DND-41 (cell line): ENCODE measurements at regions not wholly inside any gene's neighbourhood (a gene's known extent, or its start where the extent isn't known, plus 50 kb on each side); places are given as distances from the start of the nearest gene placed in this dataset.

Experiments
- ATAC-seq: fragments of 200-7000 bp; cut with Tn5 transposase; 3 replicates; pipeline ENCODE4 v1.9.1; 2021; ENCODE audit warnings: low read depth; ENCODE audit not compliant: insufficient read depth
- DNase-seq: peaks from one replicate; pipeline ENCODE4 v3.0.0-alpha.2; 2020
- H2AFZ ChIP-seq: 2 replicates; pipeline ENCODE4 v1.6.0; 2012; ENCODE audit warnings: low read depth, low read length
- H3K27ac ChIP-seq: 2 replicates; pipeline ENCODE4 v1.5.1; 2012; ENCODE audit warnings: low read length, inconsistent platforms
- H3K27me3 ChIP-seq: fragments of 200-600 bp; sonication (generic); 2 replicates; pipeline ENCODE4 v1.6.0; 2012; ENCODE audit warnings: low read length, mild to moderate bottlenecking, inconsistent platforms; ENCODE audit not compliant: insufficient read depth, poor library complexity
- H3K36me3 ChIP-seq: 2 replicates; pipeline ENCODE4 v1.5.1; 2012; ENCODE audit warnings: low read length, inconsistent platforms; ENCODE audit not compliant: insufficient read depth
- H3K4me1 ChIP-seq: 2 replicates; pipeline ENCODE4 v1.5.1; 2012; ENCODE audit warnings: mild to moderate bottlenecking, low read length; ENCODE audit not compliant: insufficient read depth
- H3K4me2 ChIP-seq: 2 replicates; pipeline ENCODE4 v1.6.0; 2012; ENCODE audit warnings: mild to moderate bottlenecking, moderate library complexity, low read length, inconsistent platforms; ENCODE audit not compliant: insufficient read depth
- H3K4me3 ChIP-seq, 2 experiments: fragments of 200-600 bp in 1 of 2; shearing (Covaris generic) in 1 of 2; 2 replicates each; pipeline ENCODE4 v1.5.1; 2012 to 2016; ENCODE audit warnings: inconsistent platforms in 2 of 2, low read length in 2 of 2, mild to moderate bottlenecking in 2 of 2, low read depth in 1 of 2, moderate library complexity in 1 of 2
- H3K79me2 ChIP-seq: 2 replicates; pipeline ENCODE4 v1.6.0; 2012; ENCODE audit warnings: low read length, inconsistent platforms; ENCODE audit not compliant: insufficient read depth
- H3K9ac ChIP-seq: 2 replicates; pipeline ENCODE4 v1.6.0; 2012; ENCODE audit warnings: low read depth, mild to moderate bottlenecking, inconsistent platforms, low read length, moderate library complexity
- H3K9me3 ChIP-seq: 2 replicates; pipeline ENCODE4 v1.5.1; 2012; ENCODE audit warnings: low read length, moderate library complexity, mild to moderate bottlenecking, inconsistent platforms; ENCODE audit not compliant: insufficient read depth, severe bottlenecking
- H4K20me1 ChIP-seq: 2 replicates; pipeline ENCODE4 v1.6.0; 2012; ENCODE audit warnings: low read length; ENCODE audit not compliant: insufficient read depth
- EZH2 ChIP-seq: IDR thresholded peaks from 3 replicates; pipeline ENCODE4 v1.6.1; 2012; ENCODE audit warnings: borderline replicate concordance, low read depth, mild to moderate bottlenecking, moderate library complexity, low read length, inconsistent platforms; ENCODE audit not compliant: severe bottlenecking
- TF ChIP-seq, protein P1 (sequence below): IDR thresholded peaks from 2 replicates; pipeline ENCODE4 v1.5.1; 2012; ENCODE audit warnings: borderline replicate concordance, low read length, moderate library complexity, mild to moderate bottlenecking; ENCODE audit not compliant: poor library complexity, severe bottlenecking; ENCODE audit errors: extremely low read depth

- H3K9ac ChIP-seq, result no peak overlapping the region
- TF ChIP-seq EZH2, result no peak
- TF ChIP-seq, protein P1, sequence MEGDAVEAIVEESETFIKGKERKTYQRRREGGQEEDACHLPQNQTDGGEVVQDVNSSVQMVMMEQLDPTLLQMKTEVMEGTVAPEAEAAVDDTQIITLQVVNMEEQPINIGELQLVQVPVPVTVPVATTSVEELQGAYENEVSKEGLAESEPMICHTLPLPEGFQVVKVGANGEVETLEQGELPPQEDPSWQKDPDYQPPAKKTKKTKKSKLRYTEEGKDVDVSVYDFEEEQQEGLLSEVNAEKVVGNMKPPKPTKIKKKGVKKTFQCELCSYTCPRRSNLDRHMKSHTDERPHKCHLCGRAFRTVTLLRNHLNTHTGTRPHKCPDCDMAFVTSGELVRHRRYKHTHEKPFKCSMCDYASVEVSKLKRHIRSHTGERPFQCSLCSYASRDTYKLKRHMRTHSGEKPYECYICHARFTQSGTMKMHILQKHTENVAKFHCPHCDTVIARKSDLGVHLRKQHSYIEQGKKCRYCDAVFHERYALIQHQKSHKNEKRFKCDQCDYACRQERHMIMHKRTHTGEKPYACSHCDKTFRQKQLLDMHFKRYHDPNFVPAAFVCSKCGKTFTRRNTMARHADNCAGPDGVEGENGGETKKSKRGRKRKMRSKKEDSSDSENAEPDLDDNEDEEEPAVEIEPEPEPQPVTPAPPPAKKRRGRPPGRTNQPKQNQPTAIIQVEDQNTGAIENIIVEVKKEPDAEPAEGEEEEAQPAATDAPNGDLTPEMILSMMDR, result no peak
- no peaks in the 10 kb centered on the region for H3K79me2 ChIP-seq
- H3K4me1 ChIP-seq, result no peaks in the 10 kb centered on the region
- no peaks in the 10 kb centered on the region for H4K20me1 ChIP-seq
- DNase-seq, result no peak
- no peak overlapping the region for H2AFZ ChIP-seq
- no peak overlapping the region for H3K4me3 ChIP-seq
- no peaks in the 10 kb centered on the region for H3K36me3 ChIP-seq
- no peak overlapping the region for H3K4me2 ChIP-seq
- H3K9me3 ChIP-seq, result no peaks in the 10 kb centered on the region
- no peak overlapping the region for H3K27ac ChIP-seq
- no peaks in the 10 kb centered on the region for H3K27me3 ChIP-seq
- ATAC-seq, result no peak
These were observed 330.3 kb downstream of the NFIB start for GRCh38 chr9:13983607-13984006.

- no peaks in the 10 kb centered on the region for H3K79me2 ChIP-seq
- no peaks in the 10 kb centered on the region for H4K20me1 ChIP-seq
- no peaks in the 10 kb centered on the region for H3K36me3 ChIP-seq
- DNase-seq (no peak), ATAC-seq (no peak)
- no peak overlapping the region for H3K4me2 ChIP-seq
- H3K27me3 ChIP-seq, result no peaks in the 10 kb centered on the region
- H3K27ac ChIP-seq, result no peak overlapping the region
- H3K4me3 ChIP-seq, result no peak overlapping the region
- no peak overlapping the region for H2AFZ ChIP-seq
- peaks cover 3% of the 10 kb centered on the region; the same call in 1 of the 2 replicates for H3K4me1 ChIP-seq
- H3K9ac ChIP-seq, result no peak overlapping the region
- no peak for TF ChIP-seq EZH2
- TF ChIP-seq, protein P1, result no peak
- H3K9me3 ChIP-seq, result no peaks in the 10 kb centered on the region
These were observed 334.0 kb downstream of the NFIB start for GRCh38 chr9:13979941-13980318.

DNA sequence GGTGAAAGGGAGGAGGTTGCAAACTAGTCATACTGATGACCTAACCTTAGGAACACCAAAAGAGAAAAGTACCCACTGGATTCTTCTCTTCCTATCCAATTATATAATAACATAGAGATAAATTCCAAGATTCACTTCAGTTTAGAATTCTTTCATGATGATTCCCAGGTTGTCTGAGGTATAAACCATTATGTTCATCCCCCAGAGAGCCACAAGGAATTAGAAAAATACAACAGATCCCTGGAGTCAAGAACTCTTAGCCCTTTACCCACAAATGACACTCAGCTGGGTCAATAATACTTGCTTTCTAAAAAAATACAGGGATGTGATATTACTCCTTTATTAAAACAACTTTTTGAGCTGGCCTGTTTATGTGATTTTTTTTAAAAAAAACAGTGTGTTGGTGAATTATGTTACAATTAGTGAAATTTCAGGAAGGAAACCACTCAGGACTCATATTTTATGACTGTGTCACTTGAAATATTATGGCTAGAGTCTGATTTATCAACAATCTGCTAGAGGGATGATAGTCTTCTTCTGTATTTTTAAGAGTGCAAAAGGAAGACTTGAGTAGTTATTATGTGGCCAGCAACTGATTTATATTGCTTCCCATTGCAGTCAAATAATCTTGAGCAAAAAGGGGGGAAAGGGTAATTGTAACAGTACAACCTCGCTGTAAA is 338.2 kb downstream of the NFIB start:
- H2AFZ ChIP-seq, result no peak overlapping the region
- no peaks in the 10 kb centered on the region for H3K36me3 ChIP-seq
- H3K79me2 ChIP-seq, result no peaks in the 10 kb centered on the region
- DNase-seq (no peak), ATAC-seq (no peak)
- H4K20me1 ChIP-seq, result no peaks in the 10 kb centered on the region
- TF ChIP-seq, protein P1, result no peak
- no peak for TF ChIP-seq EZH2
- H3K4me2 ChIP-seq, result no peak overlapping the region
- H3K27ac ChIP-seq, result no peak overlapping the region
- no peak overlapping the region for H3K9ac ChIP-seq
- H3K27me3 ChIP-seq, result no peaks in the 10 kb centered on the region
- H3K4me1 ChIP-seq, result peaks cover 6% of the 10 kb centered on the region; the same call in 1 of the 2 replicates
- H3K9me3 ChIP-seq, result no peaks in the 10 kb centered on the region
- no peak overlapping the region for H3K4me3 ChIP-seq
